GM23338 (cell line): ENCODE measurements at regions not wholly inside any gene's neighbourhood (a gene's known extent, or its start where the extent isn't known, plus 50 kb on each side); places are given as distances from the start of the nearest gene placed in this dataset.

ENCODE experiments used
- ATAC-seq: fragments of 200-7000 bp; cut with Tn5 transposase; 3 replicates; pipeline ENCODE4 v1.9.1; 2020
- DNase-seq: peaks from one replicate; pipeline ENCODE4 v3.0.0-alpha.2; 2015; ENCODE audit warnings: low spot score
- H2AFZ ChIP-seq: fragments of 200-600 bp; sonication (generic); 2 replicates; pipeline ENCODE4 v1.8.0; 2016; ENCODE audit warnings: antibody characterized with exemption, mild to moderate bottlenecking, moderate library complexity
- H3F3A ChIP-seq: fragments of 200-600 bp; sonication (generic); replicated peaks from 2 replicates; pipeline ENCODE4 v1.8.0; 2017; ENCODE audit warnings: antibody characterized with exemption, mixed run types, low read depth
- H3K27ac ChIP-seq: fragments of 200-600 bp; sonication (generic); 2 replicates; pipeline ENCODE4 v1.6.1; 2016; ENCODE audit warnings: low read depth
- H3K27me3 ChIP-seq: fragments of 200-600 bp; sonication (generic); 2 replicates; pipeline ENCODE4 v1.8.0; 2016; ENCODE audit warnings: mild to moderate bottlenecking, mixed run types, moderate library complexity; ENCODE audit not compliant: insufficient read depth
- H3K36me3 ChIP-seq: fragments of 200-600 bp; sonication (generic); 2 replicates; pipeline ENCODE4 v1.8.0; 2016; ENCODE audit warnings: mild to moderate bottlenecking; ENCODE audit not compliant: insufficient read depth
- H3K4me1 ChIP-seq: fragments of 200-600 bp; sonication (generic); 2 replicates; pipeline ENCODE4 v1.8.0; 2016; ENCODE audit warnings: mild to moderate bottlenecking, moderate library complexity; ENCODE audit not compliant: insufficient read depth
- H3K4me2 ChIP-seq: fragments of 200-600 bp; sonication (generic); 2 replicates; pipeline ENCODE4 v1.7.1; 2017; ENCODE audit warnings: mixed run types
- H3K4me3 ChIP-seq: fragments of 200-600 bp; sonication (generic); 2 replicates; pipeline ENCODE4 v1.6.1; 2016; ENCODE audit warnings: mixed run types
- H3K79me2 ChIP-seq: fragments of 200-600 bp; sonication (generic); replicated peaks from 2 replicates; pipeline ENCODE4 v1.8.0; 2017; ENCODE audit warnings: mild to moderate bottlenecking; ENCODE audit not compliant: insufficient read depth
- H3K9me2 ChIP-seq: fragments of 200-600 bp; sonication (generic); 2 replicates; pipeline ENCODE4 v1.8.0; 2017; ENCODE audit not compliant: insufficient read depth
- H4K20me1 ChIP-seq: fragments of 200-600 bp; sonication (generic); replicated peaks from 2 replicates; pipeline ENCODE4 v1.8.0; 2017; ENCODE audit warnings: mild to moderate bottlenecking; ENCODE audit not compliant: insufficient read depth
- H3K27ac Mint-ChIP-seq: 2 replicates; pipeline ENCODE4 v1.8.0; 2020; ENCODE audit warnings: inconsistent platforms, mild to moderate bottlenecking, moderate library complexity, mixed read lengths
- H3K27me3 Mint-ChIP-seq: 3 replicates; pipeline ENCODE4 v1.8.0; 2022; ENCODE audit warnings: low read depth, mild to moderate bottlenecking, moderate library complexity, mixed read lengths, inconsistent platforms; ENCODE audit not compliant: insufficient read depth, poor library complexity
- H3K36me3 Mint-ChIP-seq: 3 replicates; pipeline ENCODE4 v1.8.0; 2021; ENCODE audit warnings: low read depth, mild to moderate bottlenecking, inconsistent platforms, moderate library complexity, mixed read lengths
- H3K4me1 Mint-ChIP-seq: 3 replicates; pipeline ENCODE4 v1.8.0; 2020; ENCODE audit warnings: mild to moderate bottlenecking, inconsistent platforms, mixed read lengths
- H3K4me3 Mint-ChIP-seq: 3 replicates; pipeline ENCODE4 v1.8.0; 2021; ENCODE audit warnings: moderate library complexity, mild to moderate bottlenecking, inconsistent platforms, mixed read lengths
- H3K9me3 Mint-ChIP-seq: 3 replicates; pipeline ENCODE4 v1.8.0; 2020; ENCODE audit warnings: moderate library complexity, mild to moderate bottlenecking, inconsistent platforms, mixed read lengths
- EZH2 ChIP-seq: fragments of 200-600 bp; sonication (generic); IDR thresholded peaks from one replicate; pipeline ENCODE4 v1.8.0; 2017; ENCODE audit warnings: antibody characterized with exemption, mild to moderate bottlenecking, low read depth; ENCODE audit not compliant: unreplicated experiment
- JUNB ChIP-seq: IDR thresholded peaks from one replicate; pipeline ENCODE4 v1.6.1; 2016; ENCODE audit warnings: antibody characterized with exemption; ENCODE audit not compliant: unreplicated experiment
- POLR2AphosphoS5 ChIP-seq: IDR thresholded peaks from 2 replicates; pipeline ENCODE4 v1.6.1; 2016; ENCODE audit warnings: antibody characterized with exemption, low read depth
- STAT1 ChIP-seq: IDR thresholded peaks from one replicate; pipeline ENCODE4 v1.6.1; 2016; ENCODE audit warnings: antibody characterized with exemption; ENCODE audit not compliant: unreplicated experiment
- TF ChIP-seq, protein P1 (sequence below), 2 experiments: fragments of 200-600 bp in 1 of 2; sonication (generic) in 1 of 2; conservative IDR thresholded peaks; 2 replicates each; pipeline versions ENCODE4 v1.5.1 to v1.6.1; 2016 to 2017; ENCODE audit warnings: antibody characterized with exemption in 2 of 2, low read depth in 2 of 2, mild to moderate bottlenecking in 2 of 2, moderate library complexity in 1 of 2
- TF ChIP-seq, protein P2 (sequence below): fragments of 250-450 bp; sonication (Bioruptor Pico); IDR thresholded peaks from 2 replicates; pipeline ENCODE4 v1.5.0; 2020; ENCODE audit warnings: mild to moderate bottlenecking, moderate library complexity
- TF ChIP-seq, protein P3 (sequence below): IDR thresholded peaks from one replicate; pipeline ENCODE4 v1.6.1; 2018; ENCODE audit warnings: antibody characterized with exemption; ENCODE audit not compliant: unreplicated experiment

DNA sequence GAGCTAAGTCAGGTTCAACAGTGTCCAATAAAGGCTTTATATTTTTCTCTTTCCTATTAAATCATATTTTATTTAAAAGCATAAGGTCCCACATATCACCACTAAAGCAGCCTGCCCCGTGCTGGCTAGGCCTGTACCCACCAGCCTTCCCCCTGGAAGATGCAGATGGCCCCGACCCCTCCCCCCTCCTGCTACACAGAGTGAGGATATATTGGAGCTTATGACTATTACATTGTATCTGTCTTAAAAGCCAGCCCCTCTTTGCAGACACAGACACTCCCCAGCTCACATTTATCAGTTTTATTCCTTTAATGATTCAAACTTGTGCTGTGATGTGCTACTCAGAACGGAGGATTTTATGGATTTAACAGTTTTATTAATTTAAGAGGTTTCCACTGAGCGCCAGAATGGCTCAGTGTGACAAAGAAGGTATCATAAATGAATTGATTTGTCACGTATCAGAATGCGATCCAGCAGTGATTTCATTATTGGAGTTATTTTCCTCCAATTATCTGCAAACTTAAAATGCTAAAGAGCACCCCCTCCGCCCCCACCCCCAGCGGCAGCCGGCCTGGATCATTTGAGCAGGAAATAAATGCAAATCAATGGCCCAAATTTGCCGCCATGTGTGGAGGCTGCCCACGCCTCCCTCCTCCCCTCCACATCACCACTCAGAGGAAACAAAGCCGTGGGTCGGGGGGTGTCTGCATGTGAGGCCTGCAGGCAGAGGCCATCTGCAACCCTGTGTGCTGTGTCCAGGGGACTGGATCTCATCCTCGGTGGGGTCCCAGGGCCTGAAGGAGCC, 72.6 kb upstream of the ZMIZ1 start:
- Histone ChIP-seq H2AFZ (no peak overlapping the region), H3K27ac (no peak overlapping the region), H4K20me1 (no peaks in the 10 kb centered on the region), H3K9me2 (no peaks in the 10 kb centered on the region), H3K27me3 (no peaks in the 10 kb centered on the region), H3K4me2 (no peak overlapping the region), H3K36me3 (no peaks in the 10 kb centered on the region), H3K79me2 (no peaks in the 10 kb centered on the region), H3F3A (no peaks in the 10 kb centered on the region), H3K4me1 (no peaks in the 10 kb centered on the region), H3K4me3 (no peak overlapping the region)
- Mint-ChIP-seq H3K4me1 (peaks cover 23% of the 10 kb centered on the region; the same call in 2 of the 3 replicates), H3K27ac (no peak overlapping the region), H3K36me3 (no peaks in the 10 kb centered on the region), H3K27me3 (peaks cover 11% of the 10 kb centered on the region), H3K4me3 (no peak overlapping the region), H3K9me3 (no peaks in the 10 kb centered on the region)
- ATAC-seq = no peak
- no peak for DNase-seq
- TF ChIP-seq STAT1 (no peak), JUNB (no peak), EZH2 (no peak), POLR2AphosphoS5 (no peak)
- TF ChIP-seq, protein P1, sequence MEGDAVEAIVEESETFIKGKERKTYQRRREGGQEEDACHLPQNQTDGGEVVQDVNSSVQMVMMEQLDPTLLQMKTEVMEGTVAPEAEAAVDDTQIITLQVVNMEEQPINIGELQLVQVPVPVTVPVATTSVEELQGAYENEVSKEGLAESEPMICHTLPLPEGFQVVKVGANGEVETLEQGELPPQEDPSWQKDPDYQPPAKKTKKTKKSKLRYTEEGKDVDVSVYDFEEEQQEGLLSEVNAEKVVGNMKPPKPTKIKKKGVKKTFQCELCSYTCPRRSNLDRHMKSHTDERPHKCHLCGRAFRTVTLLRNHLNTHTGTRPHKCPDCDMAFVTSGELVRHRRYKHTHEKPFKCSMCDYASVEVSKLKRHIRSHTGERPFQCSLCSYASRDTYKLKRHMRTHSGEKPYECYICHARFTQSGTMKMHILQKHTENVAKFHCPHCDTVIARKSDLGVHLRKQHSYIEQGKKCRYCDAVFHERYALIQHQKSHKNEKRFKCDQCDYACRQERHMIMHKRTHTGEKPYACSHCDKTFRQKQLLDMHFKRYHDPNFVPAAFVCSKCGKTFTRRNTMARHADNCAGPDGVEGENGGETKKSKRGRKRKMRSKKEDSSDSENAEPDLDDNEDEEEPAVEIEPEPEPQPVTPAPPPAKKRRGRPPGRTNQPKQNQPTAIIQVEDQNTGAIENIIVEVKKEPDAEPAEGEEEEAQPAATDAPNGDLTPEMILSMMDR (conservative IDR thresholded peaks at IDR 0.05; ENCODE audit: low read depth in 2 of 2) = no peak
- TF ChIP-seq, protein P2, sequence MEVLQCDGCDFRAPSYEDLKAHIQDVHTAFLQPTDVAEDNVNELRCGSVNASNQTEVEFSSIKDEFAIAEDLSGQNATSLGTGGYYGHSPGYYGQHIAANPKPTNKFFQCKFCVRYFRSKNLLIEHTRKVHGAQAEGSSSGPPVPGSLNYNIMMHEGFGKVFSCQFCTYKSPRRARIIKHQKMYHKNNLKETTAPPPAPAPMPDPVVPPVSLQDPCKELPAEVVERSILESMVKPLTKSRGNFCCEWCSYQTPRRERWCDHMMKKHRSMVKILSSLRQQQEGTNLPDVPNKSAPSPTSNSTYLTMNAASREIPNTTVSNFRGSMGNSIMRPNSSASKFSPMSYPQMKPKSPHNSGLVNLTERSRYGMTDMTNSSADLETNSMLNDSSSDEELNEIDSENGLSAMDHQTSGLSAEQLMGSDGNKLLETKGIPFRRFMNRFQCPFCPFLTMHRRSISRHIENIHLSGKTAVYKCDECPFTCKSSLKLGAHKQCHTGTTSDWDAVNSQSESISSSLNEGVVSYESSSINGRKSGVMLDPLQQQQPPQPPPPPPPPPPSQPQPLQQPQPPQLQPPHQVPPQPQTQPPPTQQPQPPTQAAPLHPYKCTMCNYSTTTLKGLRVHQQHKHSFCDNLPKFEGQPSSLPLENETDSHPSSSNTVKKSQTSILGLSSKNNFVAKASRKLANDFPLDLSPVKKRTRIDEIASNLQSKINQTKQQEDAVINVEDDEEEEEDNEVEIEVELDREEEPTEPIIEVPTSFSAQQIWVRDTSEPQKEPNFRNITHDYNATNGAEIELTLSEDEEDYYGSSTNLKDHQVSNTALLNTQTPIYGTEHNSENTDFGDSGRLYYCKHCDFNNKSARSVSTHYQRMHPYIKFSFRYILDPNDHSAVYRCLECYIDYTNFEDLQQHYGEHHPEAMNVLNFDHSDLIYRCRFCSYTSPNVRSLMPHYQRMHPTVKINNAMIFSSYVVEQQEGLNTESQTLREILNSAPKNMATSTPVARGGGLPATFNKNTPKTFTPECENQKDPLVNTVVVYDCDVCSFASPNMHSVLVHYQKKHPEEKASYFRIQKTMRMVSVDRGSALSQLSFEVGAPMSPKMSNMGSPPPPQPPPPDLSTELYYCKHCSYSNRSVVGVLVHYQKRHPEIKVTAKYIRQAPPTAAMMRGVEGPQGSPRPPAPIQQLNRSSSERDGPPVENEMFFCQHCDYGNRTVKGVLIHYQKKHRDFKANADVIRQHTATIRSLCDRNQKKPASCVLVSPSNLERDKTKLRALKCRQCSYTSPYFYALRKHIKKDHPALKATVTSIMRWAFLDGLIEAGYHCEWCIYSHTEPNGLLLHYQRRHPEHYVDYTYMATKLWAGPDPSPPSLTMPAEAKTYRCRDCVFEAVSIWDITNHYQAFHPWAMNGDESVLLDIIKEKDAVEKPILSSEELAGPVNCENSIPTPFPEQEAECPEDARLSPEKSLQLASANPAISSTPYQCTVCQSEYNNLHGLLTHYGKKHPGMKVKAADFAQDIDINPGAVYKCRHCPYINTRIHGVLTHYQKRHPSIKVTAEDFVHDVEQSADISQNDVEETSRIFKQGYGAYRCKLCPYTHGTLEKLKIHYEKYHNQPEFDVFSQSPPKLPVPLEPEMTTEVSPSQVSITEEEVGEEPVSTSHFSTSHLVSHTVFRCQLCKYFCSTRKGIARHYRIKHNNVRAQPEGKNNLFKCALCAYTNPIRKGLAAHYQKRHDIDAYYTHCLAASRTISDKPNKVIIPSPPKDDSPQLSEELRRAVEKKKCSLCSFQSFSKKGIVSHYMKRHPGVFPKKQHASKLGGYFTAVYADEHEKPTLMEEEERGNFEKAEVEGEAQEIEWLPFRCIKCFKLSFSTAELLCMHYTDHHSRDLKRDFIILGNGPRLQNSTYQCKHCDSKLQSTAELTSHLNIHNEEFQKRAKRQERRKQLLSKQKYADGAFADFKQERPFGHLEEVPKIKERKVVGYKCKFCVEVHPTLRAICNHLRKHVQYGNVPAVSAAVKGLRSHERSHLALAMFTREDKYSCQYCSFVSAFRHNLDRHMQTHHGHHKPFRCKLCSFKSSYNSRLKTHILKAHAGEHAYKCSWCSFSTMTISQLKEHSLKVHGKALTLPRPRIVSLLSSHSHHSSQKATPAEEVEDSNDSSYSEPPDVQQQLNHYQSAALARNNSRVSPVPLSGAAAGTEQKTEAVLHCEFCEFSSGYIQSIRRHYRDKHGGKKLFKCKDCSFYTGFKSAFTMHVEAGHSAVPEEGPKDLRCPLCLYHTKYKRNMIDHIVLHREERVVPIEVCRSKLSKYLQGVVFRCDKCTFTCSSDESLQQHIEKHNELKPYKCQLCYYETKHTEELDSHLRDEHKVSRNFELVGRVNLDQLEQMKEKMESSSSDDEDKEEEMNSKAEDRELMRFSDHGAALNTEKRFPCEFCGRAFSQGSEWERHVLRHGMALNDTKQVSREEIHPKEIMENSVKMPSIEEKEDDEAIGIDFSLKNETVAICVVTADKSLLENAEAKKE (CRISPR knock-in tag) = no peak
- TF ChIP-seq, protein P3, sequence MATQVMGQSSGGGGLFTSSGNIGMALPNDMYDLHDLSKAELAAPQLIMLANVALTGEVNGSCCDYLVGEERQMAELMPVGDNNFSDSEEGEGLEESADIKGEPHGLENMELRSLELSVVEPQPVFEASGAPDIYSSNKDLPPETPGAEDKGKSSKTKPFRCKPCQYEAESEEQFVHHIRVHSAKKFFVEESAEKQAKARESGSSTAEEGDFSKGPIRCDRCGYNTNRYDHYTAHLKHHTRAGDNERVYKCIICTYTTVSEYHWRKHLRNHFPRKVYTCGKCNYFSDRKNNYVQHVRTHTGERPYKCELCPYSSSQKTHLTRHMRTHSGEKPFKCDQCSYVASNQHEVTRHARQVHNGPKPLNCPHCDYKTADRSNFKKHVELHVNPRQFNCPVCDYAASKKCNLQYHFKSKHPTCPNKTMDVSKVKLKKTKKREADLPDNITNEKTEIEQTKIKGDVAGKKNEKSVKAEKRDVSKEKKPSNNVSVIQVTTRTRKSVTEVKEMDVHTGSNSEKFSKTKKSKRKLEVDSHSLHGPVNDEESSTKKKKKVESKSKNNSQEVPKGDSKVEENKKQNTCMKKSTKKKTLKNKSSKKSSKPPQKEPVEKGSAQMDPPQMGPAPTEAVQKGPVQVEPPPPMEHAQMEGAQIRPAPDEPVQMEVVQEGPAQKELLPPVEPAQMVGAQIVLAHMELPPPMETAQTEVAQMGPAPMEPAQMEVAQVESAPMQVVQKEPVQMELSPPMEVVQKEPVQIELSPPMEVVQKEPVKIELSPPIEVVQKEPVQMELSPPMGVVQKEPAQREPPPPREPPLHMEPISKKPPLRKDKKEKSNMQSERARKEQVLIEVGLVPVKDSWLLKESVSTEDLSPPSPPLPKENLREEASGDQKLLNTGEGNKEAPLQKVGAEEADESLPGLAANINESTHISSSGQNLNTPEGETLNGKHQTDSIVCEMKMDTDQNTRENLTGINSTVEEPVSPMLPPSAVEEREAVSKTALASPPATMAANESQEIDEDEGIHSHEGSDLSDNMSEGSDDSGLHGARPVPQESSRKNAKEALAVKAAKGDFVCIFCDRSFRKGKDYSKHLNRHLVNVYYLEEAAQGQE = no peak
